ENCODE measurements at regions not wholly inside any gene's neighbourhood (a gene's known extent, or its start where the extent isn't known, plus 50 kb on each side); places are given as distances from the start of the nearest gene placed in this dataset.

DNA sequence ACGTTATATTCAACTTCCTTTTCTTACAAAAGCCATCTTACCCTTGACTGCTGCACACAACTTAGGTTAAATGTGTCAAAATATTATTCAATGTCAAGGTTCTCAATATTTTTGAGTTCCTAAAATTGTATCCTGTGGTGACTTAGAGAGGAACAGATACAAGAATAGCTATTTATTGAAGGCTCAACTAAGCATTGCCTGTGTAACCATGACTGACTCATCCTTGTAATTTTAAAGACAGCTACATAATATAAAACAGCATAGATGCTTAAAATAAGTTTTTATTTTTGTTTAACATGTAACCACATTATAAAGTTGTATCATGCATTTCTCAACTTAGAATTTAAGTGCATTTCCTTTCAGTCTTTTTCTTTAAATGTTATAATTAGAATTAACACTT, 312.9 kb upstream of the RGMB start:
- H3K27ac ChIP-seq (ENCODE audit: low read length): no peak overlapping the region
- TF ChIP-seq SIN3A (IDR thresholded peaks at IDR 0.05; ENCODE audit: borderline replicate concordance, insufficient read depth, low read depth, low read length) (no peak), CTCF (IDR thresholded peaks at IDR 0.05) (no peak), POLR2AphosphoS5 (IDR thresholded peaks at IDR 0.05; ENCODE audit: low read depth, low read length) (no peak), TCF7L2 (IDR thresholded peaks at IDR 0.05; ENCODE audit: low read depth, low read length) (no peak)
- TF ChIP-seq, protein P1, sequence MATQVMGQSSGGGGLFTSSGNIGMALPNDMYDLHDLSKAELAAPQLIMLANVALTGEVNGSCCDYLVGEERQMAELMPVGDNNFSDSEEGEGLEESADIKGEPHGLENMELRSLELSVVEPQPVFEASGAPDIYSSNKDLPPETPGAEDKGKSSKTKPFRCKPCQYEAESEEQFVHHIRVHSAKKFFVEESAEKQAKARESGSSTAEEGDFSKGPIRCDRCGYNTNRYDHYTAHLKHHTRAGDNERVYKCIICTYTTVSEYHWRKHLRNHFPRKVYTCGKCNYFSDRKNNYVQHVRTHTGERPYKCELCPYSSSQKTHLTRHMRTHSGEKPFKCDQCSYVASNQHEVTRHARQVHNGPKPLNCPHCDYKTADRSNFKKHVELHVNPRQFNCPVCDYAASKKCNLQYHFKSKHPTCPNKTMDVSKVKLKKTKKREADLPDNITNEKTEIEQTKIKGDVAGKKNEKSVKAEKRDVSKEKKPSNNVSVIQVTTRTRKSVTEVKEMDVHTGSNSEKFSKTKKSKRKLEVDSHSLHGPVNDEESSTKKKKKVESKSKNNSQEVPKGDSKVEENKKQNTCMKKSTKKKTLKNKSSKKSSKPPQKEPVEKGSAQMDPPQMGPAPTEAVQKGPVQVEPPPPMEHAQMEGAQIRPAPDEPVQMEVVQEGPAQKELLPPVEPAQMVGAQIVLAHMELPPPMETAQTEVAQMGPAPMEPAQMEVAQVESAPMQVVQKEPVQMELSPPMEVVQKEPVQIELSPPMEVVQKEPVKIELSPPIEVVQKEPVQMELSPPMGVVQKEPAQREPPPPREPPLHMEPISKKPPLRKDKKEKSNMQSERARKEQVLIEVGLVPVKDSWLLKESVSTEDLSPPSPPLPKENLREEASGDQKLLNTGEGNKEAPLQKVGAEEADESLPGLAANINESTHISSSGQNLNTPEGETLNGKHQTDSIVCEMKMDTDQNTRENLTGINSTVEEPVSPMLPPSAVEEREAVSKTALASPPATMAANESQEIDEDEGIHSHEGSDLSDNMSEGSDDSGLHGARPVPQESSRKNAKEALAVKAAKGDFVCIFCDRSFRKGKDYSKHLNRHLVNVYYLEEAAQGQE (IDR thresholded peaks at IDR 0.05; ENCODE audit: insufficient read depth in 1 of 2, low read depth in 2 of 2, low read length in 1 of 2): no peak
- ChIA-PET CTCF (no interaction called here), POLR2A (no interaction called here)
- in situ Hi-C loops (cut with HindIII; ENCODE audit: low pct_unique_long_range_greater_than_20kb, low sequenced_read_pairs) (no loop called here), intact Hi-C loops (cut with micrococcal nuclease; ENCODE audit: unreplicated experiment) (no loop called here)
- ATAC-seq: no peak
- no peaks in the 10 kb centered on the region for H3K27me3 ChIP-seq (ENCODE audit: control insufficient read depth, insufficient read depth, low read length)
- no peak overlapping the region for H3K4me3 ChIP-seq (ENCODE audit: low read depth in 2 of 2, low read length in 2 of 2)
- H3K36me3 ChIP-seq (ENCODE audit: control insufficient read depth, insufficient read depth, low read length): no peaks in the 10 kb centered on the region
- no peaks in the 10 kb centered on the region for H3K4me1 ChIP-seq (ENCODE audit: control insufficient read depth, insufficient read depth, low read length)
- H3K9me3 ChIP-seq (ENCODE audit: control insufficient read depth, insufficient read depth, low read depth, low read length): no peaks in the 10 kb centered on the region
- DNase-seq (ENCODE audit: low read depth, low spot score): no peak
- no TSS peak for BruUV-seq (replicated peaks)

GRCh38 chr5:98461485-98461884, 312.0 kb upstream of the RGMB start:
- Histone ChIP-seq H3K27ac (ENCODE audit: low read length) (no peak overlapping the region), H3K4me1 (ENCODE audit: control insufficient read depth, insufficient read depth, low read length) (no peaks in the 10 kb centered on the region), H3K9me3 (ENCODE audit: control insufficient read depth, insufficient read depth, low read depth, low read length) (no peaks in the 10 kb centered on the region), H3K4me3 (ENCODE audit: low read depth in 2 of 2, low read length in 2 of 2) (no peak overlapping the region), H3K27me3 (ENCODE audit: control insufficient read depth, insufficient read depth, low read length) (no peaks in the 10 kb centered on the region), H3K36me3 (ENCODE audit: control insufficient read depth, insufficient read depth, low read length) (no peaks in the 10 kb centered on the region)
- ChIA-PET POLR2A (no interaction called here), CTCF (no interaction called here)
- in situ Hi-C loops (cut with HindIII; ENCODE audit: low pct_unique_long_range_greater_than_20kb, low sequenced_read_pairs) (no loop called here), intact Hi-C loops (cut with micrococcal nuclease; ENCODE audit: unreplicated experiment) (no loop called here)
- DNase-seq (ENCODE audit: low read depth, low spot score): no peak
- no TSS peak for BruUV-seq (replicated peaks)
- no peak for TF ChIP-seq SIN3A (IDR thresholded peaks at IDR 0.05; ENCODE audit: borderline replicate concordance, insufficient read depth, low read depth, low read length)
- TF ChIP-seq, protein P1 (IDR thresholded peaks at IDR 0.05; ENCODE audit: insufficient read depth in 1 of 2, low read depth in 2 of 2, low read length in 1 of 2): no peak
- TF ChIP-seq POLR2AphosphoS5 (IDR thresholded peaks at IDR 0.05; ENCODE audit: low read depth, low read length): no peak
- TF ChIP-seq CTCF (IDR thresholded peaks at IDR 0.05): no peak
- no peak for TF ChIP-seq TCF7L2 (IDR thresholded peaks at IDR 0.05; ENCODE audit: low read depth, low read length)
- no peak for ATAC-seq
